HL-60 (cell line): ENCODE measurements at regions not wholly inside any gene's neighbourhood (a gene's known extent, or its start where the extent isn't known, plus 50 kb on each side); places are given as distances from the start of the nearest gene placed in this dataset.

Source experiments
- CTCF ChIP-seq: IDR thresholded peaks from one replicate; pipeline ENCODE4 v1.5.1; 2011; ENCODE audit warnings: low read length, control low read depth, inconsistent platforms; ENCODE audit not compliant: insufficient read depth
- GABPA ChIP-seq: IDR thresholded peaks from 2 replicates; pipeline ENCODE4 v1.6.1; 2012; ENCODE audit warnings: low read depth
- POLR2AphosphoS5 ChIP-seq: IDR thresholded peaks from 2 replicates; pipeline ENCODE4 v1.6.1; 2012; ENCODE audit warnings: low read depth
- REST ChIP-seq: IDR thresholded peaks from 2 replicates; pipeline ENCODE4 v1.6.1; 2012; ENCODE audit warnings: low read depth; ENCODE audit not compliant: insufficient replicate concordance
- SPI1 ChIP-seq: IDR thresholded peaks from 2 replicates; pipeline ENCODE4 v1.6.1; 2012; ENCODE audit warnings: low read depth, mild to moderate bottlenecking, borderline replicate concordance

GRCh38 chr2:53379547-53379946 lies 388.1 kb upstream of the CHAC2 start:
- TF ChIP-seq CTCF (no peak), REST (no peak), GABPA (no peak), POLR2AphosphoS5 (no peak), SPI1 (no peak)
